Endodermal cell (in vitro differentiated cells): ENCODE measurements at regions not wholly inside any gene's neighbourhood (a gene's known extent, or its start where the extent isn't known, plus 50 kb on each side); places are given as distances from the start of the nearest gene placed in this dataset.

ENCODE experiments used
- DNase-seq: peaks from one replicate; pipeline ENCODE4 v3.0.0-alpha.2; 2017
- H3K27ac ChIP-seq: 2 replicates; pipeline ENCODE4 v1.5.1; 2013; ENCODE audit warnings: mild to moderate bottlenecking, low read depth, low read length, moderate library complexity
- H3K27me3 ChIP-seq: 2 replicates; pipeline ENCODE4 v1.6.1; 2013; ENCODE audit warnings: mild to moderate bottlenecking, low read length, moderate library complexity; ENCODE audit not compliant: insufficient read depth, control insufficient read depth, poor library complexity, severe bottlenecking
- H3K36me3 ChIP-seq: 2 replicates; pipeline ENCODE4 v1.7.0; 2013; ENCODE audit warnings: mild to moderate bottlenecking, low read length, moderate library complexity; ENCODE audit not compliant: control insufficient read depth, insufficient read depth
- H3K4me1 ChIP-seq: one replicate; pipeline ENCODE4 v1.7.0; 2013; ENCODE audit warnings: low read length; ENCODE audit not compliant: control insufficient read depth, insufficient read depth
- H3K4me3 ChIP-seq: 2 replicates; pipeline ENCODE4 v1.5.1; 2013; ENCODE audit warnings: mild to moderate bottlenecking, low read length, moderate library complexity
- H3K9ac ChIP-seq: 2 replicates; pipeline ENCODE4 v1.6.1; 2013; ENCODE audit warnings: mild to moderate bottlenecking, low read length, moderate library complexity; ENCODE audit not compliant: poor library complexity, severe bottlenecking; ENCODE audit errors: extremely low read depth
- H3K9me3 ChIP-seq: 2 replicates; pipeline ENCODE4 v1.6.1; 2013; ENCODE audit warnings: mild to moderate bottlenecking, low read length, moderate library complexity; ENCODE audit not compliant: control insufficient read depth
- H3K27ac Mint-ChIP-seq: 2 replicates; pipeline ENCODE4 v1.8.0; 2020; ENCODE audit warnings: mixed read lengths
- H3K27me3 Mint-ChIP-seq: 2 replicates; pipeline ENCODE4 v1.8.0; 2021; ENCODE audit warnings: mild to moderate bottlenecking, mixed read lengths; ENCODE audit not compliant: insufficient read depth
- H3K36me3 Mint-ChIP-seq: 2 replicates; pipeline ENCODE4 v1.8.0; 2020; ENCODE audit warnings: low read depth, mixed read lengths
- H3K4me1 Mint-ChIP-seq: 2 replicates; pipeline ENCODE4 v1.8.0; 2020; ENCODE audit warnings: mixed read lengths
- H3K4me3 Mint-ChIP-seq: 2 replicates; pipeline ENCODE4 v1.8.0; 2020; ENCODE audit warnings: mild to moderate bottlenecking, moderate library complexity, mixed read lengths
- H3K9me3 Mint-ChIP-seq: 2 replicates; pipeline ENCODE4 v1.8.0; 2020; ENCODE audit warnings: mild to moderate bottlenecking, mixed read lengths
- WGBS, 2 experiments: methylation state at CpG; one replicate each; pipeline versions ENCODE4 v1.1.5 to v1.1.7; 2013; ENCODE audit warnings: missing lambda C conversion rate in 2 of 2, mixed read lengths in 1 of 2; ENCODE audit not compliant: insufficient coverage in 1 of 2, insufficient read length in 1 of 2; 5-methylcytosine and 5-hydroxymethylcytosine counted together
- TF ChIP-seq, protein P1 (sequence below): fragments of 200-600 bp; sonication (generic); conservative IDR thresholded peaks from 2 replicates; pipeline ENCODE4 v1.5.0; 2021; ENCODE audit warnings: antibody characterized with exemption, mild to moderate bottlenecking

DNA sequence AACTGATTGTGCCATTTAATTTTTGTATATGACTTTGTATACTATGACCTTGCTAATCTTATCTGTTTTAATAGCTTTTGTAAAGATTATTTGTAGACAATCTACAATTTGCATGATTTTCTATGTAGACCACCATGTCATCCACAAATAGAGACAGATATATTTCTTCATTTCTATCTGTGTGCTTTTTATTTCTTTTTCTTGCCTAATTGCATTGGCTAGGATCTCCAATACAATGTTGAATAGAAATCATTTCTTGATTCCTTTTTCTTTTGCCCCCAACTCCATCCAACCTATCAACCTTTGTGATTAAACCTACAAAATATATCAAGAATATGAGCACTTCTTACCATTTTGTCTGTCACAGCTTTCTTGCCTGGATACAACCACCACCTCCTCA, 232.6 kb upstream of the POU3F1 start:
- H3K27me3 ChIP-seq: peaks cover 6% of the 10 kb centered on the region
- peaks cover 24% of the 10 kb centered on the region for H3K9me3 ChIP-seq
- TF ChIP-seq, protein P1, sequence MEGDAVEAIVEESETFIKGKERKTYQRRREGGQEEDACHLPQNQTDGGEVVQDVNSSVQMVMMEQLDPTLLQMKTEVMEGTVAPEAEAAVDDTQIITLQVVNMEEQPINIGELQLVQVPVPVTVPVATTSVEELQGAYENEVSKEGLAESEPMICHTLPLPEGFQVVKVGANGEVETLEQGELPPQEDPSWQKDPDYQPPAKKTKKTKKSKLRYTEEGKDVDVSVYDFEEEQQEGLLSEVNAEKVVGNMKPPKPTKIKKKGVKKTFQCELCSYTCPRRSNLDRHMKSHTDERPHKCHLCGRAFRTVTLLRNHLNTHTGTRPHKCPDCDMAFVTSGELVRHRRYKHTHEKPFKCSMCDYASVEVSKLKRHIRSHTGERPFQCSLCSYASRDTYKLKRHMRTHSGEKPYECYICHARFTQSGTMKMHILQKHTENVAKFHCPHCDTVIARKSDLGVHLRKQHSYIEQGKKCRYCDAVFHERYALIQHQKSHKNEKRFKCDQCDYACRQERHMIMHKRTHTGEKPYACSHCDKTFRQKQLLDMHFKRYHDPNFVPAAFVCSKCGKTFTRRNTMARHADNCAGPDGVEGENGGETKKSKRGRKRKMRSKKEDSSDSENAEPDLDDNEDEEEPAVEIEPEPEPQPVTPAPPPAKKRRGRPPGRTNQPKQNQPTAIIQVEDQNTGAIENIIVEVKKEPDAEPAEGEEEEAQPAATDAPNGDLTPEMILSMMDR: no peak
- no peak overlapping the region for H3K27ac ChIP-seq
- Mint-ChIP-seq H3K36me3 (peaks cover 3% of the 10 kb centered on the region), H3K9me3 (peaks cover 22% of the 10 kb centered on the region), H3K4me1 (peaks cover 8% of the 10 kb centered on the region), H3K4me3 (no peak overlapping the region), H3K27ac (no peak overlapping the region), H3K27me3 (peaks cover 12% of the 10 kb centered on the region)
- H3K4me3 ChIP-seq: no peak overlapping the region
- no peak overlapping the region for H3K9ac ChIP-seq
- DNase-seq: no peak
- H3K36me3 ChIP-seq: no peaks in the 10 kb centered on the region
- H3K4me1 ChIP-seq: no peaks in the 10 kb centered on the region

DNA sequence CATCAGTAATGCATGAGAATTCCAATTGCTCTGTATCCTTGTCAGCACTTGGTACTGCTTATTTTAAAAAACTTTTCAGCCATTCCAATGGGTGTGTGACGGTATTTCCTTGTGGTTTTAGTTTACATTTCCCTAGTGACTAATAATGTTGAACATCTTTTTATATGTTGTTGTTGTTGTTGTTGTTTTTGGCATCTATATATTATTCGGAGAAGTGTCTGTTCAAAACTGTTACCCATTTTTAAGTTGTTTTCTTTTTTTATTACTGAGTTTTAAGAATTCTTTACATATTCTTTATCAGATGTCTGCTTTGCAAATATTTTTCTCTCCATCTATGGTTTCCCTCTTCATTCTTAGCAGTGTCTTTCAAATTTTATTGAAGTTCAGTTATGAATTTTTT, 231.1 kb upstream of the POU3F1 start:
- DNase-seq: no peak
- Mint-ChIP-seq H3K27ac (no peak overlapping the region), H3K9me3 (peaks cover 22% of the 10 kb centered on the region), H3K4me3 (no peak overlapping the region), H3K4me1 (no peaks in the 10 kb centered on the region), H3K27me3 (peaks cover 8% of the 10 kb centered on the region), H3K36me3 (peaks cover 3% of the 10 kb centered on the region)
- no peaks in the 10 kb centered on the region for H3K4me1 ChIP-seq
- TF ChIP-seq, protein P1: no peak
- no peaks in the 10 kb centered on the region for H3K36me3 ChIP-seq
- no peak overlapping the region for H3K9ac ChIP-seq
- no peak overlapping the region for H3K4me3 ChIP-seq
- peaks cover 24% of the 10 kb centered on the region for H3K9me3 ChIP-seq
- H3K27ac ChIP-seq: no peak overlapping the region
- WGBS, 2 experiments: 93% methylated on average over 1 of the region's 2 CpGs; no CpG with 5 or more reads in 1 of the 2 experiments
- peaks cover 12% of the 10 kb centered on the region for H3K27me3 ChIP-seq

DNA sequence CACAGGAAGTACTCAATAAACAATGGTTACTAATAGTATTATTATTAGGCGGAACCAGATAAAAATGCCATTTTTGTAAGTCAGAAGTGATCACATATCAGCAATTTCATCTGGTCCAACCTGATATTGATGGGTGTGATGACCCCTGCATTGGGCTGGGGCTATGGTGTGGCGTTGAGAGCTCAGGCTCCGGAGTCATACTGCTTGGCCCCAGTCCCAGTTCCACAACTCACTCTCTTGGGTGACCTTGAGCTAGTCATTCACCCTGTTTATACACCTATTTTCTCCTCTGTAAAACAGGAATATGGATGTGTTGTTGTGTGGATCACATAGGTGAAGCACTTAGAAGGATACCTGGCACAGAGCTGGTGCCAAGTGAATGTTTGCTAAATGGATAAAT, 229.4 kb upstream of the POU3F1 start:
- no peak for DNase-seq
- H3K27me3 Mint-ChIP-seq: peaks cover 8% of the 10 kb centered on the region
- H3K4me3 ChIP-seq: no peak overlapping the region
- 92 to 93% methylated on average over 2 to 3 of the region's 3 CpGs for WGBS, 2 experiments
- TF ChIP-seq, protein P1: no peak
- no peaks in the 10 kb centered on the region for H3K36me3 ChIP-seq
- H3K4me1 Mint-ChIP-seq: peaks cover under 1% of the 10 kb centered on the region
- no peak overlapping the region for H3K9ac ChIP-seq
- peaks cover 24% of the 10 kb centered on the region for H3K9me3 ChIP-seq
- peaks cover 22% of the 10 kb centered on the region for H3K9me3 Mint-ChIP-seq
- peaks cover 3% of the 10 kb centered on the region for H3K36me3 Mint-ChIP-seq
- H3K27me3 ChIP-seq: peaks cover 13% of the 10 kb centered on the region
- no peak overlapping the region for H3K27ac ChIP-seq
- H3K27ac Mint-ChIP-seq: no peak overlapping the region
- no peaks in the 10 kb centered on the region for H3K4me1 ChIP-seq
- no peak overlapping the region for H3K4me3 Mint-ChIP-seq
